Osteocyte (in vitro differentiated cells): ENCODE measurements at regions not wholly inside any gene's neighbourhood (a gene's known extent, or its start where the extent isn't known, plus 50 kb on each side); places are given as distances from the start of the nearest gene placed in this dataset.
A peak's percentile ranks its signal among the peaks of the same experiment; 100 is the strongest.

ENCODE experiments used
- DNase-seq: peaks from one replicate; pipeline ENCODE4 v3.0.0; 2021; ENCODE audit warnings: mixed read lengths; ENCODE audit not compliant: unreplicated experiment; ENCODE audit errors: extremely low spot score
- H3K27ac Mint-ChIP-seq: one replicate; pipeline ENCODE4 v1.8.0; 2021; ENCODE audit warnings: mild to moderate bottlenecking, mixed read lengths; ENCODE audit not compliant: unreplicated experiment
- H3K27me3 Mint-ChIP-seq: one replicate; pipeline ENCODE4 v1.8.0; 2021; ENCODE audit warnings: mixed read lengths; ENCODE audit not compliant: unreplicated experiment
- H3K36me3 Mint-ChIP-seq: one replicate; pipeline ENCODE4 v1.8.0; 2021; ENCODE audit warnings: mixed read lengths; ENCODE audit not compliant: unreplicated experiment
- H3K4me1 Mint-ChIP-seq: one replicate; pipeline ENCODE4 v1.8.0; 2021; ENCODE audit warnings: mixed read lengths; ENCODE audit not compliant: unreplicated experiment
- H3K4me3 Mint-ChIP-seq: one replicate; pipeline ENCODE4 v1.8.0; 2021; ENCODE audit warnings: mild to moderate bottlenecking, moderate library complexity, mixed read lengths; ENCODE audit not compliant: unreplicated experiment
- H3K9me3 Mint-ChIP-seq: one replicate; pipeline ENCODE4 v1.8.0; 2021; ENCODE audit warnings: mixed read lengths; ENCODE audit not compliant: unreplicated experiment
- TF ChIP-seq, protein P1 (sequence below): fragments of 200-600 bp; sonication (generic); IDR thresholded peaks from 2 replicates; pipeline ENCODE4 v1.5.0; 2021; ENCODE audit warnings: antibody characterized with exemption, mild to moderate bottlenecking, moderate library complexity

DNA sequence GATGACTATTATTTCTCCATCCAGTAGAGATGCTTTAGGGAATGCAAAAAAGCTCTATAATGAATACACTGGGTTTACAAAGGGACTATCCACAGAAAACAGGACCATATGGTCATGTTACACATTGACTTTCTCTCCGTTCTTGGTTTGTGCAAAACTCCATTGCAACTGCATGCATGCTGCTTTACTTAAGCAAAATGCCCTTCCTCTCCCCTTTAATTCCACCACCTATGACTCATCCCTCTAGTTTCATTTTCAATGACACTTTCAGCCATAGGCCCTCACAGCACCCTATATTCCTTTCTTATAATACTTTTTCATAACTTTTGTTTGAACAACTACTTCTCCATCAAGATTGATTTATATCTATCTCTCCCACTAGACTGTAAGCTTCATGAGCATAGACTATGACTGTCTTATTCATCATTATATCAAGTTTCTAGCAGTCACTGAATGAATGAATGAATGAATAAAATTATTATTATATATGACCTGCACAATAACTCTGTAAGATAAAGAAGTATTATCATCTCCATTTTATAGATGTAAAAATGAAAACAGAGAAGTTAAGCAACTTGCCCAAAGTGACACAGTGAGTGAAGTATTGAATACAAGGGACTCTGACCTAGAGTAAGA, 248.9 kb downstream of the PLPP3 start:
- H3K27me3 Mint-ChIP-seq: no peaks in the 10 kb centered on the region
- no peaks in the 10 kb centered on the region for H3K9me3 Mint-ChIP-seq
- TF ChIP-seq, protein P1, sequence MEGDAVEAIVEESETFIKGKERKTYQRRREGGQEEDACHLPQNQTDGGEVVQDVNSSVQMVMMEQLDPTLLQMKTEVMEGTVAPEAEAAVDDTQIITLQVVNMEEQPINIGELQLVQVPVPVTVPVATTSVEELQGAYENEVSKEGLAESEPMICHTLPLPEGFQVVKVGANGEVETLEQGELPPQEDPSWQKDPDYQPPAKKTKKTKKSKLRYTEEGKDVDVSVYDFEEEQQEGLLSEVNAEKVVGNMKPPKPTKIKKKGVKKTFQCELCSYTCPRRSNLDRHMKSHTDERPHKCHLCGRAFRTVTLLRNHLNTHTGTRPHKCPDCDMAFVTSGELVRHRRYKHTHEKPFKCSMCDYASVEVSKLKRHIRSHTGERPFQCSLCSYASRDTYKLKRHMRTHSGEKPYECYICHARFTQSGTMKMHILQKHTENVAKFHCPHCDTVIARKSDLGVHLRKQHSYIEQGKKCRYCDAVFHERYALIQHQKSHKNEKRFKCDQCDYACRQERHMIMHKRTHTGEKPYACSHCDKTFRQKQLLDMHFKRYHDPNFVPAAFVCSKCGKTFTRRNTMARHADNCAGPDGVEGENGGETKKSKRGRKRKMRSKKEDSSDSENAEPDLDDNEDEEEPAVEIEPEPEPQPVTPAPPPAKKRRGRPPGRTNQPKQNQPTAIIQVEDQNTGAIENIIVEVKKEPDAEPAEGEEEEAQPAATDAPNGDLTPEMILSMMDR: no peak
- peaks cover 48% of the 10 kb centered on the region for H3K4me1 Mint-ChIP-seq
- H3K27ac Mint-ChIP-seq: peak overlapping the region; percentile 28
- no peak for DNase-seq
- no peak overlapping the region for H3K4me3 Mint-ChIP-seq
- no peaks in the 10 kb centered on the region for H3K36me3 Mint-ChIP-seq

DNA sequence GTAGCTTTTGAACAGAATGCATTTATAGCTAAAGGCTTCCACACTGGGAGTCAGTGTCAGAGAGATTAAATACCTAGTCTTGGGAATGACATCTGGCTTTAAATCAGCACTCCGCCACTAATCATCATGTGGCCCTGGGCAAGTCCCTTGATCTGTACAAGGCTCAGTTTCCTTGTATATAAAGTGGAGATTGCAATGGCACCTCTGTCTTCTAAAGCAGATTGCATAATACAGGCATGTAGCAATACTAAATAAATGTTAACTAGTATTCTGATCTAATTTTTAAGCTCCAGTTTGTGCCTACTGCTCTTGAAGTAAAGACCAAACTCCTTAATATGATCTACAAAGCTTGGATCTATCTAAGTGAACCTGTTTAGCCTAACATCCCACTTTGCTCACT, 249.4 kb downstream of the PLPP3 start:
- Mint-ChIP-seq H3K36me3 (no peaks in the 10 kb centered on the region), H3K27me3 (no peaks in the 10 kb centered on the region), H3K9me3 (no peaks in the 10 kb centered on the region), H3K27ac (peak overlapping the region; percentile 28), H3K4me3 (no peak overlapping the region), H3K4me1 (peaks cover 53% of the 10 kb centered on the region)
- no peak for DNase-seq
- TF ChIP-seq, protein P1: no peak

DNA sequence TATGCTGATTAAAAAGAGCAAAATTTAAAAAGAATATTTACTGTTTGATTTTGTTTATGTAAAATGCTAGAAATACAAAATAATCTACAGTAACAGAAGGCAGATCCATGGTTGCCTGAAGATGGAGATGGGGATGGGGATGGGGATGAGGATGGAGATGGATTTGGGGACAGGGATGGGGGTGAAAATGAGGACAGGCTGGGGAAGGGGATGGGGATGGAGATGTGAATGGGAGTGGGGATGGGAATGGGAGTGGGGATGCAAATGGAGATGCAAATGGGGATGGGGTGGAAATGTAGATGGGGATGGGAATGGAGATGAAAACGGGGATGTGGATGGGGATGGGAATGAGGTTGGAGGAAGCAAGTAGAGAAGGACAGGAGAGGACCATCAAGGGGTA, 252.2 kb downstream of the PLPP3 start:
- H3K9me3 Mint-ChIP-seq: no peaks in the 10 kb centered on the region
- no peaks in the 10 kb centered on the region for H3K36me3 Mint-ChIP-seq

DNA sequence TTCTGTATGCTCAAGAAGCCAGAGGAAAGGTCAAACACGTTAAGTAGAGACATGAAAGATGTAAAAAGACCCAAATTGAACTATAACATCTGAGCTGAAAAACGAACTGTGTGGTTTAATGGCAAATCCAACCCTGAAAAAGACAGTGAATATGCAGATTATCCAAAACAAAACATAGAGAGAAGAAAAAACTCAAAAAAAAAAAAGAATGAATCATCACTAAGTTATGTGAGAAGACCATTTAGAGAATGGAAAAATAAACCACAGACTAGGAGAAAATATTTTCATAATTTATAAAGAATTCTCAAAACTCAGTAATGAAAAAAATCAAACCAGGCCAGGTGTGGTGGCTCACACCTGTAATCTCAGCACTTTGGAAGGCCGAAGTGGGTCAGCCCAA, 253.3 kb downstream of the PLPP3 start:
- Mint-ChIP-seq H3K27ac (peak overlapping the region; percentile 81), H3K36me3 (no peaks in the 10 kb centered on the region), H3K4me1 (peaks cover 47% of the 10 kb centered on the region), H3K27me3 (no peaks in the 10 kb centered on the region), H3K4me3 (no peak overlapping the region), H3K9me3 (no peaks in the 10 kb centered on the region)
- TF ChIP-seq, protein P1: no peak
- no peak for DNase-seq

More for the DNA sequence above, 252.2 kb downstream of the PLPP3 start:
- DNase-seq: no peak
- TF ChIP-seq, protein P1: no peak
- H3K4me3 Mint-ChIP-seq: no peak overlapping the region
- no peak overlapping the region for H3K27ac Mint-ChIP-seq
- peaks cover 59% of the 10 kb centered on the region for H3K4me1 Mint-ChIP-seq
- H3K27me3 Mint-ChIP-seq: no peaks in the 10 kb centered on the region

DNA sequence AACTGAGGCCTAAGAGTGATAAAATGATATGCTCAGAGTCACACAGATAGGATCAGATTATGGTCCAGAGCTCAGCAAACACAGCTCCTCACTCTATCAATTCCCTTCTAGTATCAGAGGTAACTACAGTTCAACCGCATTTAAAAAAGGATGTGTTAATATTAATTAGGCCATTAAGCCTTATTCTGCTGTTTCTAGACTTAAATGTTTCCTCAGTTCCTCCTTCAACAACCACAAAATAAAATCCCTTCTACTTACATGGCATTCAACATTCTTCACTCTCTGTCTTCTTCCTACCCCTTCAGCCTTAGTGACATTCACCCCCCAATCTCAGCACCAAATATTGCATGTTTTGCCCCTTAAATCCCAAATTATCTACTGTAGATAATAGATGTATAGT, 254.9 kb downstream of the PLPP3 start:
- H3K9me3 Mint-ChIP-seq: no peaks in the 10 kb centered on the region
- no peak overlapping the region for H3K4me3 Mint-ChIP-seq
- TF ChIP-seq, protein P1: no peak
- H3K27me3 Mint-ChIP-seq: no peaks in the 10 kb centered on the region
- no peak overlapping the region for H3K27ac Mint-ChIP-seq
- no peaks in the 10 kb centered on the region for H3K36me3 Mint-ChIP-seq
- peaks cover 33% of the 10 kb centered on the region for H3K4me1 Mint-ChIP-seq
- DNase-seq: no peak
